ENCODE measurements at regions not wholly inside any gene's neighbourhood (a gene's known extent, or its start where the extent isn't known, plus 50 kb on each side); places are given as distances from the start of the nearest gene placed in this dataset.
"Not testable (repeated sequence)": the region's sequence is repeated elsewhere in the genome, so short reads cannot be mapped to it uniquely, and the experiment has no call there.

- no peak for DNase-seq (ENCODE audit: low read depth, low spot score)
Measured at GRCh38 chr6:98024359-98024758, 741.3 kb upstream of the MMS22L start.

DNA sequence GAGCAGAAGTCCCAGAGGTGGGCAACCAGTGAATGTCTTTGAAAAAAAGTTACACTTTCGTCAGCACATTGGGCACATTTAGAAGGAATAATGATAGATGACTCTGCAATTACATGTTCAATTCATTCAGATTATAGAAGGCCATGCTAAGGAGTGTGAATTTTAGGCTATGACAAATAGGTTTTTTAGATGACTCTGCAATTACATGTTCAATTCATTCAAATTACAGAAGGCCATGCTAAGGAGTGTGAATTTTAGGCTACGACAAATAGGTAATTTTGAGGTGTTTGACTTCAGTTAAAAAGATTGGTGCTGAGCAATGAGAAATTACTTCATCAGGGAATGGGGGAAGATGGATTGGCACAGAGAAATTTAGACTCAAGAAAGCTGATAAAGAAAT, 744.9 kb upstream of the MMS22L start:
- no peak for DNase-seq (ENCODE audit: low read depth, low spot score)

- DNase-seq (ENCODE audit: low read depth, low spot score), result no peak
Measured at GRCh38 chr6:98033617-98034016, 750.6 kb upstream of the MMS22L start.

DNA sequence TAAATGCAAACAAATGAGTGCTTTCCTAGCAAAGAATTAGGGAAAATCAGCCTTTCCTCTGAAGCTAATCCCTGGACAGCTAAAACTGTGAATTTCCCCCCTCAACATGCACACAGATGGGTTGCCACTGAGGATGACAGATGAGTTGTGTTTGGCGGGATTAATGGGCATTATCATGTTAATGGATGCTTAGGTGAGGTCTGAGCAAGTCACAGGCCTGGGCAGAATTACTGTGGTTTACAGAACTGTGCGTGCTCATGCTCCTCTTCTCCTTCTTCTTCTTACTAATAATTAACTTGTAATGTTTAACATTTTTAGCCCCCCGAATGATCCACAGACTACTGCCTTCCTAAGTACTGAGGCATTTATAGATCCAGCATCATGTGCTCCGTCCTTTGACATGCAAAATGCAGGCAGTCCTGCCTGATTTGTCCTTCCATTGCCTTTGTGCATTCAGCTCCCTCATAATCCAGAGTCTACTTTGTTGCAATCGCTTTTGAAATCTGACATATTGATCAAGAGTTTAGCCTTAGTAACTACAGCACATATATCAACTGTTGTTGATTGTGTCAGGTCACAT, 753.4 kb upstream of the MMS22L start:
- DNase-seq (ENCODE audit: low read depth, low spot score), result no peak

GRCh38 chr6:98037571-98037970, 754.6 kb upstream of the MMS22L start:
- no peak for DNase-seq (ENCODE audit: low read depth, low spot score)

DNA sequence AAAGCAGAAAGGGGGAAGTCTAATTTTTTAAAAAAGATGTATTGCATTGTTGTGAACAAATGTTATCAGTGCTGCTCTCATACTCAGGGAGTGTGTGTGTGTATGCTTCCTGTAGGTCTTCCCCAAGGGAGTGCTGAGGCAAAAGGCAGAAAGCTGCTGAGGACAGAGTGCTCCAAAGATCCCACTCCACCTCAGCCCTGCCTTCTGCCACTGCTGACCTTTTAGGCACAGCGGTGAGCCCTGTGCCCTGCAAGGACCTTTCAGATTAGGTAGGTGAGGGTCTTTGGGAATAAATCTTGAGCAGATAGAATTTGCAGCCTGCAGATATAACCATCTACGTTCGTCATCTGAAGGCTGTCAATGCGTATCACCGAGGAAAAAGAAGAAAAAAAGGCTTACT, 756.4 kb upstream of the MMS22L start:
- no peak for DNase-seq (ENCODE audit: low read depth, low spot score)

DNA sequence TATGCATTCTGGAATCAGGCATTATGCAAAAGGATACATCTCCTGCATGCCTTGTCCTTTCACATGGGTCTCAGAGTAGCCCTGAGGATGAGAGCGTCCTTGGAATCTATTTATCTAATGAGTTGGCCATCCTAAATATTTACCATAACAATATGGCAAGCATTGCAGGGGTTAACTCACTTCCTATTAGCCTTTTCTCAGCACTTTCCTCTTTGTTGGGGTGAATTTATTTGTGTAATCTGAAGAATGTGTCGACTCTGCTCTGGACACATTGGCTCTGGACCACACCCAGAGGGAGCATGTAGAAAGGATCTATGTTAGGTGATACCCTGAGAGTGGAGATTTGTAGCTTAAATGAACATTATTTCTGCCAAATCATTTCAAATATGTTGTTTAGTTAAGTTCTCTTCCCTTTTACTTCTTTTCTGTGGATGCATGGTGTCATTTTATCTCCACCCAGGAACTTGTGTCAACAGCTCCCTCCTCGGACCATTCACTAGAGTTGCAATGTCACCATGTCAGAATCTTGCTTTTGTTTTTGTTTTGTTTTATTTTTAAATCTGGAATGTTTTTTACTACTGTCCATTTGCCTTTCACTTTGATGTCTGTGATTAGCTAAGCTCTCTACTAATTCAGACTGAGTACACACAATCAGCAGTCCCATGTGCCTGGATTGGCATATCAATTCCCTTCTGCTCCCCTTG, 757.0 kb upstream of the MMS22L start:
- no peak for DNase-seq (ENCODE audit: low read depth, low spot score)

GRCh38 chr6:98041056-98041455, 758.0 kb upstream of the MMS22L start:
- no peak for DNase-seq (ENCODE audit: low read depth, low spot score)

DNA sequence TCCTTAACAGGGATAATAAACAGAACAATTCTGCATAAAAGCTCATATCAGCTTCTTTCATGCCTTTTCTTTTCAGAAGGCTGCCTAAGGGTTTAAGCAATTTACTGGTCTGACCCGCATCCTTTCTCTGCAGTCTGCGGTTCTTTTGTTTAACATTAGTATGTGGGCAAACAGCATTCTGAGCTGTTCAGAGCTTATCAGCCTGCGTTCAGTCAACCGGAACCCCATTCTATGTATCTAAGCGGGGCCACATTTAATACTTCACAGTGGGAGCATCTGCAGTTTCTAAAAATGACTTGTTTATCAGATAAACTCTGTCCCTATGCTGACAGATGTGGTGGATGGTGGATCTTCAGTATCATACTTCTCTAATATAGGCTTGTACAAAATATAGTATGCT, 758.9 kb upstream of the MMS22L start:
- DNase-seq (ENCODE audit: low read depth, low spot score), result no peak

GRCh38 chr6:98044151-98044561, 761.1 kb upstream of the MMS22L start:
- DNase-seq (ENCODE audit: low read depth, low spot score), result no peak

DNA sequence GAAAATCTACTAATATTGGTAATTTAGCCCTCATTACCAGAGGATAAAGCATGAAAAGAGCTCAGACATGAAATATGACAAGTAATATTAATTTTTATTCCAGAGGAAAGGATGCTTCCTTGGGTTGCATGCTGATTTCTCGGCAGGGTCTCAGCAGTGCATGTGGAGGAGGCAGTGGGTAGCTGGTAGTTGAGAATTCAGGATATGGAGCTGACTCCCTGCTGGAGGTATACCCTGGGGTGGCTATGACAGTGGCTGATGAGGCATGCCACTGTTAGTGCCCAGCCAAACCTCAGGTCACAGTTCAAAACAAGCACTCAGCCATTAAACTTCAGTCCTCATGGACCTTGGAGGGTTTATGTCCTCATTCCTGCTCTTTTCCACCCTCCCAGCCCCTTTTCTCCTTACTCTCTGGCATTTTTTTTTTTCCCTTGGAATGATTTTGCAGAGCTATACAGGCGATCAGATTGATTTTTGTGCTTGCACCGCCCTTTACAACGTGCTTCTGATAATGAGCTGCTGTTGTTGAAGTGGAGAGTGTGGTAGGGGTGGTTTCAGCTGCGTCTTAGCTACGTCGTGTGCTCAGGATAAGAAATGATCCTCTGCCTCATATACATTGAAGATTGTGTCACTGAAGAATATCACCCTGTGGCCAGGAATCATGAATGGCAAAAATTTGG, 761.9 kb upstream of the MMS22L start:
- no peak for DNase-seq (ENCODE audit: low read depth, low spot score)

DNA sequence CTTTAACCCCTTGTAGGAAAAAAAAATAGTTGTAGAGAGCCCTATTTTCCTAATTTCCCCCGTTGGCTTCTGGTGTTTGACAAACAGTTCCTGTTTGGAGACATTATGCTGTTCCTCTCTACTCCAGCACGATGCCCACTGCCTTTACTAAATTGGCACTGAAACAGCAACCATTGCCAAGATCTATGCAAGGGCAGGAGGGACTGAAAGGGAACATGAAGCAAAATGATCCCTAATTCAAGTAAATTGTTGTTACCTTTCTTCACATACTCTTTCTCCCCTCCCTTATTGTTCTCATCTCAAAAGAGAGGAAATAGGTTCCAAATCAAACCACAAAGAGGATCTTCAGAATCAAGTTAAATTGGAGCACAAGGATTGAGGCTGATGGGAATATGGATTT, 764.1 kb upstream of the MMS22L start:
- DNase-seq (ENCODE audit: low read depth, low spot score), result no peak

GRCh38 chr6:98047871-98048270, 764.9 kb upstream of the MMS22L start:
- DNase-seq (ENCODE audit: low read depth, low spot score), result no peak

DNA sequence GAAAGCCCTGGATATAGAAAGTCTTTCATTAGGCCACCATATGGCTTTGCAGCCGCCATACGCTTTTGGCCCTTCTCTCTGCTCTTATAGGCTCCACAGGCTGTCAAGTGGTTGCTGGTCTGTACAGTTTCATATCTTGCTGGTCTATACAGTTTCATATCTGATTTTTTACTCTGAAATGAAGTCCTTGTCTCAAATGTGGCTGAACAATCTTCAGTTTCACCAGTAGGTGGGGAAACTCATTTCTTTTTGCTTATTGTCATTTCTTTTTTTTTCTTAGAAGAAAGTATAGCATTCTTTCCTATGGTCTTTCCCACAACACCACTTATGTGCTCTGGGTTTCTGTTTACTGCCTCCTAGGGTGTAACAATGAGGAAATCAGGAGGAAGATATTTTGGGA, 771.4 kb upstream of the MMS22L start:
- DNase-seq (ENCODE audit: low read depth, low spot score), result no peak

DNA sequence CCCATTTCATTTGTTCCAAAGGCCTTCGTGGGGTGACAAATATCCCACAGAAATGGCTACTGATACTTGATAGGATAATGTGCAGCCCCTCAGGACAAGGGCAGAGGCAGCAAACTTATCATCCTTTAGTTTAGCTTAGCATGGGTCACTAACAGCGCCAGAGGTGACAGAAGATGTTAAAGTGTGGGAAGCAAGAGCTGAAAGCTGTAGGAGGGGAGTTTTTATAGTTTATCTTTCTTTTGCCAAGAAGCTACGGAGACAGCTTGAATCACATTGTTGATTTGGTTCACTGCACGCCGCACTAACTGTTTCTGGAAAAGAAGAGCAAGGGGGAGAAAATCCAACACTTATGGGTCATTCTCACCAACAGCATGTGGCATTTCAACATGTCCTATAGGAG, 773.9 kb upstream of the MMS22L start:
- DNase-seq (ENCODE audit: low read depth, low spot score), result no peak

DNA sequence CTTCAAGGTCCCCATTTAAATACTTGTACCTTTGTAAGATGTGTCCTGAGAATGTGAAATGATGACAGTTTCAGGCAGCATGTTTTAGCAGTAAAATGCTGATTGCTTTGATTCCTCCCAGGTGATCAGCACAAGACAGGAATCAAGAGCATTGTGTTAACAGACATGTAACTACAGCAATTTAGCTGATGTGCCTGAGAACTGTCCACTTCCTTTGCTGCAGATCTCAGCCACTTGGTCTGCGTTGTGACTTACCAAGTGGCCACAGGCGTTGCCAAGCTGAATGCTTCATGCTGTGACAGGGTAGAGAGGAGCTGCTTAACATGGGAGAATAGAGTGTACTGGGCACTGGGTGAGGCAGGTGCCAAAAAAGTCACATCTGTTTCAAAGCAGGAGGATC, 767.0 kb upstream of the POU3F2 start:
- no peak for DNase-seq (ENCODE audit: low read depth, low spot score)

- not testable (repeated sequence) for DNase-seq (ENCODE audit: low read depth, low spot score)
Measured at GRCh38 chr6:98088537-98088936, 745.8 kb upstream of the POU3F2 start.

- no peak for DNase-seq (ENCODE audit: low read depth, low spot score)
Measured at GRCh38 chr6:98092331-98092730, 742.0 kb upstream of the POU3F2 start.

GRCh38 chr6:98094696-98095095, 739.7 kb upstream of the POU3F2 start:
- DNase-seq (ENCODE audit: low read depth, low spot score), result no peak

GRCh38 chr6:98107801-98108200, 726.6 kb upstream of the POU3F2 start:
- no peak for DNase-seq (ENCODE audit: low read depth, low spot score)

DNA sequence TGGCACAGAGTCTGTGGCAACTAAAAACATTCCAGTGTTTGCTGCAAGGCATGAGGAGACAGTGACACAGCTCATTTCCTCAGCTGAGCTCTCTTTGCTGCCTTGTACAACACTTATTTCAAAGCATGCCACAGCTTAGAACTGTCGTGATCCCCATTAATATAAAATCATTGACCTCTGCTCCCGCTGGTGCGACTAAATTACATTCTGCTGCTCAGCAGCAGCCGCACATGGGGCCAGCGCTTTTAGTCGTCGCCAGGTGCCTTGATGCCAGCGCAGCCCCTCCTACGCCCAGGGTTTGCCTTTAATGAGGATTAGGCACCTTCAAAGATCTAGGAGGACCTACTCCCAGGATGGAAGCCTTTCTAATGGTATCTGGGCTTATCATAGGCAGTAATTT, 717.9 kb upstream of the POU3F2 start:
- no peak for DNase-seq (ENCODE audit: low read depth, low spot score)

DNA sequence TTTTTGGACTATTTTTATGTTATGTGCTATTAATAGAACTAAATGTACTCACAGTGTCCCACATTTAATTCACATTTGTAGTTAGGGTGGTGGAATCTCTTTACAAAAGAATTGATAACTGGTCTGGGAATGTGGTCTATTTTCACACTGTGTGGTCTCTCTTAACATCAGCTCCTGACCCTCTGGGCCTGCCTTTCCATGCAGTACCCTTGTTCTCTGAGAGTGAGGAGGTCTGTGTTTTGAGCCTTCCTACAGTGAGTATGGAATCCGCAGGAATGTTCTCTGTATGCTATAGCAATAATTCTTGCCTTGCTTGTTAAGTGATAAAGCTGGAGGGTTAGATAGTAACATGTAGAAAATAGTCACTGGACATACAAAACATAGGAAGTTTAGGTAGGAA, 717.3 kb upstream of the POU3F2 start:
- DNase-seq (ENCODE audit: low read depth, low spot score), result no peak

DNA sequence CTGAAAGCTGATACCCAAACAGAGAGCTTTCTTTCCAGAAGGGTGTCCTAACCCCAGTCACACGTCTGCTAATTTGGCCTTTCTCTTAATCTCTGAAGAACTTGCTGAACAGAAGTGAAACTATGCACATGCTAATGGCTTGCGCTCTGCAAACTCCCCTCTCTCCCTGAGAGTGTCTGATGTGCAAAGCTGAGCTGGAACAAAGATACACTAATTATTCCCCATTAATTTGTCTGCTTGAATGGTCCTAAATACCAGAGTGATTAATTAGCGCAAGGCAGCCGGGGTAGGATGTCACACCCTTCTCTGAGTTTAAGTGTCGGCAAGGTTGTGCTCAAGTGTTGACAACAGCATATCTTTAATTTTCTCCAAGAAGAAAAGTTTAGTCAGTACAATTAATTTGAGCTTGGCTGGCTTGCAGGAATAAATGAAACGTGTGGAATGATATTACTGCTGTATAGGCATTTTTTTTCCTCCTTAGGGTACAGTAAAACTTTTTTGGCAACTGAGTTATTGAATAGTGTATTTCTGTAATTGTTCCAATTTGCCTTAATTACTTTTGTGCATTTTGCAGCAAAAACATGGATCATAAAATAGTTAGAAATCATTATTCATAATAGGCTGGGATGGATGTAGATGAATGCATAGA, 715.9 kb upstream of the POU3F2 start:
- DNase-seq (ENCODE audit: low read depth, low spot score), result no peak
